Spleen (tissue), 11 donors: ENCODE measurements at regions not wholly inside any gene's neighbourhood (a gene's known extent, or its start where the extent isn't known, plus 50 kb on each side); places are given as distances from the start of the nearest gene placed in this dataset.

Experiments
- DNase-seq: peaks from one replicate; pipeline ENCODE4 v3.0.0-alpha.2; 2020
- H3K27ac ChIP-seq, 8 donors: fragments of 200-600 bp; sonication (generic) in 7 of 8; 1 replicate in 4 of 8; 2 replicates in 4 of 8; pipeline versions ENCODE4 v1.5.0 to v1.8.0; 2016 to 2021; ENCODE audit warnings: inconsistent platforms in 4 of 8, mild to moderate bottlenecking in 4 of 8, moderate library complexity in 1 of 8
- H3K27me3 ChIP-seq, 7 donors: fragments of 200-600 bp; sonication (generic) in 6 of 7; replicated peaks in 1 of 7; 1 replicate in 4 of 7; 2 replicates in 3 of 7; pipeline versions ENCODE4 v1.5.0 to v1.8.0; 2016 to 2021; ENCODE audit warnings: inconsistent platforms in 3 of 7, mild to moderate bottlenecking in 1 of 7
- H3K36me3 ChIP-seq, 6 donors: fragments of 200-600 bp; sonication (generic) in 5 of 6; 1 replicate in 4 of 6; 2 replicates in 2 of 6; pipeline versions ENCODE4 v1.5.0 to v1.8.0; 2016 to 2021; ENCODE audit warnings: inconsistent platforms in 2 of 6
- H3K4me1 ChIP-seq, 6 donors: fragments of 200-600 bp; sonication (generic) in 5 of 6; 1 replicate in 3 of 6; 2 replicates in 3 of 6; pipeline versions ENCODE4 v1.5.0 to v1.8.0; 2016 to 2021; ENCODE audit warnings: inconsistent platforms in 3 of 6
- H3K4me3 ChIP-seq, 8 donors: fragments of 200-600 bp; sonication (generic) in 7 of 8; 1 replicate in 4 of 8; 2 replicates in 4 of 8; pipeline versions ENCODE4 v1.5.0 to v1.8.0; 2016 to 2021; ENCODE audit warnings: inconsistent platforms in 4 of 8, mild to moderate bottlenecking in 4 of 8, moderate library complexity in 2 of 8
- H3K9me3 ChIP-seq, 8 donors: fragments of 200-600 bp; sonication (generic) in 7 of 8; 1 replicate in 4 of 8; 2 replicates in 4 of 8; pipeline versions ENCODE4 v1.5.0 to v1.8.0; 2016 to 2021; ENCODE audit warnings: inconsistent platforms in 4 of 8
- POLR2A ChIP-seq, 3 donors: fragments of 450-650 bp; IDR thresholded peaks; one replicate each; pipeline ENCODE4 v1.5.1; 2017; ENCODE audit warnings: antibody characterized with exemption in 3 of 3, mild to moderate bottlenecking in 1 of 3
- POLR2AphosphoS5 ChIP-seq, 3 donors: sonication (generic); formaldehyde crosslinking; IDR thresholded peaks; one replicate each; pipeline ENCODE4 v1.5.1; 2017; ENCODE audit warnings: antibody characterized with exemption in 3 of 3
- WGBS, 5 donors: extraction: QIAGEN DNeasy Blood & Tissue Kit in 3 of 5; methylation state at CpG; one replicate each; pipeline versions ENCODE4 v1.1.5 to v1.1.7; 2013 to 2018; 5-methylcytosine and 5-hydroxymethylcytosine counted together
- intact Hi-C: fragments of 100-400 bp; cut with DNase I; formaldehyde crosslinking; loops from one replicate; pipeline ENCODE4 v1.15.0; 2023; ENCODE audit warnings: low total_unique reads
- TF ChIP-seq, protein P1 (sequence below), 11 experiments: fragments of 200-600 bp in 7 of 11; fragments of 450-650 bp in 4 of 11; sonication (generic) in 4 of 11; IDR thresholded peaks in 8 of 11; conservative IDR thresholded peaks in 3 of 11; 1 replicate in 7 of 11; 2 replicates in 4 of 11; pipeline versions ENCODE4 v1.4.0 to v1.8.0; 2016 to 2021; ENCODE audit warnings: antibody characterized with exemption in 11 of 11, inconsistent platforms in 4 of 11, mild to moderate bottlenecking in 1 of 11
- donor health status: healthy with polysubstance abuse.
- donor health status: DM: no; HTN: no; CAD: no; lungs with moderate emphysema.
- donor health status: DM: no; HTN: no; CAD: no.
- donor health status: Bipolar disorder and iron deficiency.
- donor health status: healthy.
- donor health status: DM: no; HTN: no; CAD: no.
- donor health status: DM: yes; HTN: yes; CAD: no.

DNA sequence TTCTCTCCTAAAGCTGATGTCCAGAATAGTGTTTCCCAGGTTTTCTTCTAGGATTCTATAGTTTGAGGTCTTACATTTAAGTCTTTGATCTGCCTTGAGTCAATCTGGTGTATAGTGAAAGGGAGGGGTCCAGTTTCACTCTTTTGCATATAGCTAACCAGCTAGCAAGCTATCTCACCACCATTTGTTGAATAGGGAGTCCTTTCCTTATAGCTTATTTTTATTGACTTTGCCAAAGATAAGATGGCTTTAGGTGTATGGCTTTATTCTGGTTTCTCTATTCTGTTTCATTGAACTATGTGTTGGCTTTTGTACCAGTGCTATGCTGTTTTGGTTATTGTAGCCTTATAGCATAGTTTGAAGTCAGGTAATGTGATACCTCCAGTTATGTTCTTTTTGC is 1386.1 kb downstream of the SLITRK5 start:
- no peaks in the 10 kb centered on the region for H3K36me3 ChIP-seq
- TF ChIP-seq POLR2A (IDR thresholded peaks at IDR 0.05), result no peak
- TF ChIP-seq, protein P1, sequence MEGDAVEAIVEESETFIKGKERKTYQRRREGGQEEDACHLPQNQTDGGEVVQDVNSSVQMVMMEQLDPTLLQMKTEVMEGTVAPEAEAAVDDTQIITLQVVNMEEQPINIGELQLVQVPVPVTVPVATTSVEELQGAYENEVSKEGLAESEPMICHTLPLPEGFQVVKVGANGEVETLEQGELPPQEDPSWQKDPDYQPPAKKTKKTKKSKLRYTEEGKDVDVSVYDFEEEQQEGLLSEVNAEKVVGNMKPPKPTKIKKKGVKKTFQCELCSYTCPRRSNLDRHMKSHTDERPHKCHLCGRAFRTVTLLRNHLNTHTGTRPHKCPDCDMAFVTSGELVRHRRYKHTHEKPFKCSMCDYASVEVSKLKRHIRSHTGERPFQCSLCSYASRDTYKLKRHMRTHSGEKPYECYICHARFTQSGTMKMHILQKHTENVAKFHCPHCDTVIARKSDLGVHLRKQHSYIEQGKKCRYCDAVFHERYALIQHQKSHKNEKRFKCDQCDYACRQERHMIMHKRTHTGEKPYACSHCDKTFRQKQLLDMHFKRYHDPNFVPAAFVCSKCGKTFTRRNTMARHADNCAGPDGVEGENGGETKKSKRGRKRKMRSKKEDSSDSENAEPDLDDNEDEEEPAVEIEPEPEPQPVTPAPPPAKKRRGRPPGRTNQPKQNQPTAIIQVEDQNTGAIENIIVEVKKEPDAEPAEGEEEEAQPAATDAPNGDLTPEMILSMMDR (IDR thresholded peaks at IDR 0.05 in 8 of 11, conservative IDR thresholded peaks at IDR 0.05 in 3 of 11), result no peak
- TF ChIP-seq POLR2AphosphoS5 (IDR thresholded peaks at IDR 0.05), result no peak
- H3K27ac ChIP-seq, result no peak overlapping the region
- H3K4me3 ChIP-seq, result no peak overlapping the region
- intact Hi-C loops, result no loop called here
- H3K9me3 ChIP-seq, result peaks cover 0 to 6% (median 0%) of the 10 kb centered on the region in 8 donors
- H3K27me3 ChIP-seq, result no peaks in the 10 kb centered on the region
- H3K4me1 ChIP-seq, result no peaks in the 10 kb centered on the region
- no peak for DNase-seq

DNA sequence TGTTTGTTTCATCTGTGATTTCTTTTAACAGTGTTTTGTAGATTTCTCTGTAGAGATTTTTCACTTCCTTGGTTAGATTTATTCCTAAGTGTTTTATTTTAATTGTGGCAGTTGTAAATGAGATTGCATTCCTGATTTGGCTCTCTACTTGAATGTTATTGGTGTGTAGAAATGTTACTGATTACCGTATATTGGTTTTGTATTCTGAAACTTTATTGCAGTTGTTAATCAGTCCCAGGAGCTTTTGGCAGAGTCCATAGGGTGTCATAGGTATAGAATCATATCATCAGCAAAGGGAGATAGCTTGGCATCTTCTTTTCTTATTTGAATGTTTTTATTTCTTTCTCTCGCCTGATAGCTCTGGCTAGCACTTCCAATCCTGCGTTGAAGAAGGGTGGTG is 1386.7 kb downstream of the SLITRK5 start:
- Histone ChIP-seq H3K27me3 (no peaks in the 10 kb centered on the region), H3K36me3 (no peaks in the 10 kb centered on the region), H3K9me3 (peaks cover 0 to 6% (median 0%) of the 10 kb centered on the region in 8 donors), H3K4me3 (no peak overlapping the region), H3K27ac (no peak overlapping the region), H3K4me1 (no peaks in the 10 kb centered on the region)
- no peak for TF ChIP-seq POLR2AphosphoS5 (IDR thresholded peaks at IDR 0.05)
- TF ChIP-seq, protein P1 (IDR thresholded peaks at IDR 0.05 in 8 of 11, conservative IDR thresholded peaks at IDR 0.05 in 3 of 11), result no peak
- no peak for TF ChIP-seq POLR2A (IDR thresholded peaks at IDR 0.05)
- no peak for DNase-seq
- intact Hi-C loops, result no loop called here
- 89 to 96% (median 96%) methylated on average over 3 of the region's 3 CpGs for WGBS, 5 donors

DNA sequence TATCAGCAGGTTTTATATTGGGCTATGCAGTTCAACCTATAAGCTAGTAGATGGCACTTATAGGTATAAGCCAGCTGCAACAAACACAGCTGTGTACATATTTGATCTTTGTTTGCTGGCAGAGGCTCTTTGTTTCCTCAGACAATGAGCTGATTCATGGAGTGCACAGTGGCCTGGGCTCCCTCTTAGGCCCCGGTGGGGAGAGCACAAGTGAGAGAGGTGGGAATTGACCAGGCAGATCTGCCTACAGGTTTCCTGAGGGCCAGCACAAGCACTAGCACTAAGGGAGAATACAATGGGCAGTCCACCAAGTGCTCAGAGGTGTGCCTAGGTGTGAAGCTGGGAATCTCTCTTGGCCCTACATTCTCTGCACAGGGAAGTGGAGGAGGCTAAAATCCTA is 1390.7 kb downstream of the SLITRK5 start:
- peaks cover 0 to 2% (median 0%) of the 10 kb centered on the region in 6 donors for H3K4me1 ChIP-seq
- no peak overlapping the region for H3K27ac ChIP-seq
- WGBS, 5 donors, result 75 to 92% (median 87%) methylated on average over 1 of the region's 1 CpG
- no peaks in the 10 kb centered on the region for H3K36me3 ChIP-seq
- intact Hi-C loops, result no loop called here
- H3K9me3 ChIP-seq, result no peaks in the 10 kb centered on the region
- H3K27me3 ChIP-seq, result no peaks in the 10 kb centered on the region
- no peak overlapping the region for H3K4me3 ChIP-seq
- TF ChIP-seq, protein P1 (IDR thresholded peaks at IDR 0.05 in 8 of 11, conservative IDR thresholded peaks at IDR 0.05 in 3 of 11), result no peak
- no peak for TF ChIP-seq POLR2A (IDR thresholded peaks at IDR 0.05)
- TF ChIP-seq POLR2AphosphoS5 (IDR thresholded peaks at IDR 0.05), result no peak
- no peak for DNase-seq

DNA sequence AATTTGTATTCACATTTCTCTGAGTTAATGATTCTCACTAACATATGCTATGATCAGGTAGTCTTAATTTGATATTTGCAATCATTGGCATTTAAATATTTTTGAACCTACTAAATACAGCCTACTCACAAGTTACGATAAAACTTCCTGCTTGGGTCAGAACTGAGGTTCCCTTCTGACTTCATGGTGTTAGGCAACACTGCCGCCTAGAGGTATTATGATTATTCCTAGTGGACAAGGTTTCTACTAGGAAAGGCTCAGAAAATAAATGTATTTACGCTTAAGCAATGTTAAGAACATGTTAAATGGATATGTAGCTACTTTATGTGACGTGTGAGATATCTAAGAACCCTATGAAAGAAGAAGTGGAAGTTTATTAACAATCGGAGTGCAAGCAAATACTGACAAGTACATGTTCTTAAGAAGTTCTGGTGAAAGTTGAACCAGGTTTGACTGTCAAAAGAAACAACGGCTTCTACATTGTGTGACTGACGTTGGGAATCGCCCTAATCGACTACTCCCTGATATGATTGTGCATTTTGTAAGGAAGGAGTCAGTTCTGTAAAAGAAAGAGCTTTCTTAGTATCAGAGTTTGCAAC is 1395.8 kb downstream of the SLITRK5 start:
- 42 to 50% (median 45%) methylated on average over 9 of the region's 9 CpGs for WGBS, 5 donors
- Histone ChIP-seq H3K9me3 (no peaks in the 10 kb centered on the region), H3K36me3 (no peaks in the 10 kb centered on the region), H3K4me1 (peaks cover 0 to 3% (median 0%) of the 10 kb centered on the region in 6 donors), H3K27me3 (no peaks in the 10 kb centered on the region), H3K27ac (no peak overlapping the region), H3K4me3 (no peak overlapping the region)
- intact Hi-C loops, result no loop called here
- no peak for TF ChIP-seq POLR2AphosphoS5 (IDR thresholded peaks at IDR 0.05)
- TF ChIP-seq POLR2A (IDR thresholded peaks at IDR 0.05), result no peak
- TF ChIP-seq, protein P1 (IDR thresholded peaks at IDR 0.05 in 8 of 11, conservative IDR thresholded peaks at IDR 0.05 in 3 of 11), result peak in 8 of 11 experiments; percentile 7 to 46 (median 36)
- DNase-seq, result no peak
